Posterior vena cava (tissue), 2 donors: ENCODE measurements at regions not wholly inside any gene's neighbourhood (a gene's known extent, or its start where the extent isn't known, plus 50 kb on each side); places are given as distances from the start of the nearest gene placed in this dataset.

Experiments
- DNase-seq: peaks from one replicate; pipeline ENCODE4 v3.0.0-alpha.2; 2020; ENCODE audit warnings: low spot score
- intact Hi-C, 2 donors: fragments of 100-400 bp; cut with DNase I; formaldehyde crosslinking; loops; one replicate each; pipeline versions ENCODE4 v1.14.1 to v1.14.2; 2022 to 2023
- donor health status: DM: yes; HTN: yes; CAD: no.
- donor health status: DM: yes; HTN: yes; CAD: no.

- DNase-seq: no peak
- intact Hi-C loops: no loop called here
Measured at GRCh38 chr9:107154766-107155165, 128.3 kb upstream of the RAD23B start.

DNA sequence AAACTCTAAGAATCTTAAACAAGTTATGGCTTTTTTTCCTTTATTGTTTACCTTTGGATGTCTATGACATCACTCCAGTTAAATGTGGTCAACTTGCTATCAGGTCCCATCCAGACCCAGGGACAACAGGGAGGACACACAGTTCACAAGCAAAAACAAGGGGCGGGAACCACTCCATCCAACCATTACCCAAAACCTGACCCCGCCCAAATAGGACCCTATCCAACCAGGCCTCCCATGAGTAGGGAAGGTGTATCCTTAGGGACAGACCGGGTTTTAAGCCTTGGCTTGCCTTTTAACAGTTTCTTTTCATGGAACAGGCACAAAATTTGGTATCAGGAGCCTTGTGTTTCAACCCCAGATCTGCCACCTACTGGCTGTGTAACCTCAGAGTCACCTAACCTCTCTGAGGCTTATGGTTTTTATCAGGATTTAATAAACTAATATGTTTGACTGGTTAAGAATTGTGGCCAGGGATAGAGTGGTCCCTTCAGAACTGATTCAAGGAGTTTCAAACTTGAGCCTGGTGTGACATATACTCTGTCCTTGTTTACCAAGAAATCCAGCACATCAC lies 127.7 kb upstream of the RAD23B start:
- intact Hi-C loops: no loop called here
- DNase-seq: no peak

DNA sequence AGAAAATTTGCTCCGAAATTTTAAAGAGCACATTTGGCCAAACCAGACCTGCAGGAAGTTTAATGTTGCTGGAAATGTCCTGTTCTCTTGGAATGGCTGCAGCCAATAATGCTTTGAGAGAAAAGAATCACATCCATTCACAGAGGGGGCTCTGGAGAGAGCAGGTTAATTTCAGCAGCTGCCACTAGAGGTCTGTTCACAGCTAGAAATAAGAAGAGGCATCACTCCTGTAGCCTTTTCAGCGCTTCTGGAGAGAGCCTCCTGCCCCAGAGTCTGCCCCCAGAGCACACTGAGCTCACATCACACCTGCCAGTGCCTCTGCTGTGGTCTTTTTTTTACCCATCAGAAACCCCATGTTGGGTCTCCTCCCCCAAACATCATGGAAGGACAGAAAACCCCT lies 124.8 kb upstream of the RAD23B start:
- no peak for DNase-seq
- intact Hi-C loops: no loop called here

- intact Hi-C loops: no loop called here
- DNase-seq: no peak
Measured at GRCh38 chr9:107161338-107161737, 121.7 kb upstream of the RAD23B start.

DNA sequence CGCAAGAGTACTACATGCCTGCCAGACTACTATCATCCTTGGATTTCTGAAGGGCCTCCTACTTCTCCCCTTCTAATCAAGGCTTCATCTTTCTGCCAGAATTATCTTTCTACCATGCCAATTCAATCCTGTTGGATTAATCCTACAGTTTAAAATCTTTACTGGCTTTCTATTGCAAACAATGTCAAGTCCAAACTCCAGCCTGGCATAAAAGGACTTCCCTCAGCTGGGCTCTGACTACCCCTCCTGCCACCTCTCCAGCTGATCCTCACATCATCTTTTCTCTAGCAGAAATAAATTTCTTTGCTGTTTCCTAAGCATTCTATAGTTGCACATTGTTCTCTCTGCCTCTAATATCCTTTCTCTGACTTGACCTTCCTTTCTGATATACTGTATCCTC lies 119.7 kb upstream of the RAD23B start:
- intact Hi-C loops: no loop called here
- DNase-seq: no peak

DNA sequence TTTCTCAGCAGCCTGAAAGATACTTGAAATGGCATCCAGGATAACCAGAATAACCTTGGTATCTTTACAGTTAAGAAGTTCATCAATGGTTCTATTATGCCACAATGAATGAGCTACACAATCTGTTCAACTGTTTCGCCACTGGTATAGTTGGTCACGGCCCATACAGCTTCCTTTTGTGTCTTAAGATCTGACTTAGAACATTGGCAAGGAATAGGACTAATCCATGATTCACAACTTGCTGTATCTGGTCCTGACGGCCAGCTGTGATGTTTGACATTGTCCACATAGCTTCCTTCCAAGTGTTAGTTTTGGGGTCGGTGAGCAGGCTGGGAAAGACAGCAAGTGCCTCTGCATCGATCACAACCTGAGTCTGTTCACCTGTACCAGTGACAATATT lies 113.3 kb upstream of the RAD23B start:
- DNase-seq: no peak
- intact Hi-C loops: no loop called here

DNA sequence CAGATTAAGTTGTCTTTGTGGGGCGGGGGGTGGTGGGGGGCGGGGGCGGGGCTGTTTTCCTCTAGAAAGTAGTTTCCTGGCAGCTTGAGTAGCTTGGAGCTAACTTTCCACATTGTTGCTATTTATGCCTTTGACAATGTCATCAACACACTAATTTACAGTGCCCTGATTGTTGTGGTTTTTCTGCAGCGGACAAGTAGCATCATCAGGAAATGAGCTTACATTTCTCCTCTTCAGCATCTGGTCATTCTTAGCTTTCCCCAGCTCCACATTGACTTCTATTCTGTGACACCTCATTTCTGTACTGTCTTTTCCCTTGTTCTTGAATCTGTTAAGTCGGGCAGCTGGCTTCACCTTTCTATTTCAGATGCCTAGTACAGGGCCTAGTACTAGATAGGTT lies 112.3 kb upstream of the RAD23B start:
- intact Hi-C loops: no loop called here
- no peak for DNase-seq

DNA sequence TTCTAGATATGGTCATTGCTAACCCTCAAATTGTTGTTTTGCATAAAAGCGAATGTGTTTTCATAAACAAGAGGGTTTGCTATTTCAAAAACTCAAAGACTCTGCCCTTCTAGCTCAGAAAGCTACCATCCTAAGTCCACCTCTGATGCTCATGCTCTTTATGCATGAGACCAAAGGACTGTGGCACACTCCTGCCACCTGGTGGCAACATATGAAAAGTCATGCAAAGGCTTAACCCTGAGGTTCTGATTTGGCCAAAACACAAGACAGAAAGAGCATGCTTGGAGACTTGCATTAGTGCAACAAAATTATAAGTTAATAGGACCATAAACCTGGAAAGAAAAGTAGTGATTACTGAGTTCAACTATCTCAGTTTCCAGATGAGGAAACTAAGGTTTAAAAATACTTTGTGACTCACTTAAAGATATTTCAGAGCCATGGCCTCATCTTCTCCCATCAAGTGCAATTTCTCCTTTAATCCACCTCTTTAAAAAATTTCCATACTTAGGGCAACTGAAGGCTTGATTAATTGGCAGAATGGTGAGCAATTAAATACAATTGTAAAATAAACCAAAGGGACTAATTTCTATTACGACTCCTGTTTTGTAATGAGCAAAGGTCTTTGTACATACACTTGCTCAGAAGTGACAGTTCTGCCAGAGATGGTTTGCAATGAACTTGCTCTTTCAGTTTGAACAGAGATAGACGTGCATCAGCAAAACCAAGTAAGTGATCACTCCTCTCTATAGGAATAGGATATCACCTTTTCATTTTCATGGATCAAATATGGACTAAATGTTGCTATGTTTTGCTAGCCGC lies 110.7 kb upstream of the RAD23B start:
- intact Hi-C loops: no loop called here
- peak; percentile 91 for DNase-seq

DNA sequence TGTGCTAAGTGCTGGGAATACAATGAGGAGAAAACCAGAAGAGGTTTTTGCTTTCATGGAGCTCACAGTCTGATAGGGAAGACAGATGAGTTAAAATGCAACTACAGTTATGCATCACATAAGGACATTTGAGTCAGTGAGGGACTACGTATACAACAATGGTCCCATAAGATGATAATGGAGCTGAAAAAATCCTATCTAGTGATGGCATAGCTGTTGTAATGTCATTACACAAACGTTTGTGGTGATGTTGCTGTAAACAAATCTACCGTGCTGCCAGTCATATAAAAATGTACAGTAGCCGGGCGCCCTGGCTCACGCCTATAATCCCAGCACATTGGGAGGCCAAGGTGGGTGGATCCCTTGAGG lies 110.1 kb upstream of the RAD23B start:
- DNase-seq: no peak
- intact Hi-C loops: no loop called here

DNA sequence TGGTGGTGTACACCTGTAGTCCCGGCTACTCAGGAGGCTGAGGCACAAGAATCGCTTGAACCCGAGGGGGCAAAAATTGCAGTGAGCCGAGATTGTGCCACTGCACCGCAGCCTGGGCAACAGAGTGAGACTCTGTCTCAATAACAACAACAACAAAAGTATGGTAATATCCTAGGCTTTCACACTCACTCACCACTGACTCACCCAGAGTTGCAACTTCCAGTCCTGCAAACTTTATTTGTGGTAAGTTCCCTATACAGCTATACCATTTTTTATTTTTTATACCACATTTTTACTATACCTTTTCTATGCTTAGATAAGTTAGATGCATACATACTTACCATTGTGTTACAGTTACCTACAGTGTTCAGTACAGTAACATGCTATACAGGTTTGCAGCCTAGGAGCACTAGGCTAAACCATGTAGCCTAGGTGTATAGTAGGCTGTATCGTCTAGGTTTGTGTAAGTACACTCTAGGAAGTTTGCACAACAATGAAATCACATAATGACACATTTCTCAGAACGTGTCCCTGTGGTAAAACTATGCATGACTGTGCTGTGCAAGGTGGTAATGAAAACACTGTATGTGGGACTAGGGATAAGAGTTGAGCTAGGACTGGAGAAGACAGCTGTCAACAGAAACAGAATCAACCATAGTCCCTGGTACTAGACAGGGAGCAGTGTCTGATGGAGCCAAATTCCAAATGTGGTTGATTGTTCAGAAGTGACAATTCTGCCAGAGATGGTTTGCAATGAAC lies 109.5 kb upstream of the RAD23B start:
- no peak for DNase-seq

DNA sequence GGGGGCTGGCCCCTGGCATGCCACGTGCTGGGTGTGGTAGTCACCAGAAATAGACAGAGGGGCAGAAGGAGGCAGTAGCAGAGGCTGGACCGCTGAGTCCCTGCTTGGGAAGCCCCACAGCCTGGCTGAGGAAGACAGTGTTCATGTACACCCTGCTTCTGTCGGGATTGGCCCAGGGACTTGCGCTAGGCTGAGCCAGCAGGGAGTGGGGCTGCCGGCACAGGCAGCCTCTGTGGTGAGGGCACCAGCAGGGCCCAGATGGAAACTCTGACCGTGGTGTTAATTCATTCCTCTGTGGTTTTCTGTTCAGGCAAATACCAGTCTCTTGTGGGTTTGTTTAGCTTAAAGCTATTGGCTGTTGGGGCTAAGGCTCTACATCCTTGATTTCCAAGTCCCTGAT lies 108.6 kb upstream of the RAD23B start:
- intact Hi-C loops: no loop called here

More for the DNA sequence above, 109.5 kb upstream of the RAD23B start:
- intact Hi-C loops: no loop called here

GRCh38 chr9:107175041-107175440 lies 108.0 kb upstream of the RAD23B start:
- intact Hi-C loops: no loop called here
- DNase-seq: peak; percentile 79

More for the DNA sequence above, 108.6 kb upstream of the RAD23B start:
- DNase-seq: no peak

GRCh38 chr9:107175816-107176435 lies 107.2 kb upstream of the RAD23B start:
- DNase-seq: no peak
- intact Hi-C loops: no loop called here

GRCh38 chr9:107176436-107177151 lies 106.5 kb upstream of the RAD23B start:
- peak; percentile 76 for DNase-seq
- intact Hi-C loops: no loop called here

GRCh38 chr9:107177243-107177839 lies 105.7 kb upstream of the RAD23B start:
- no peak for DNase-seq
- intact Hi-C loops: no loop called here

DNA sequence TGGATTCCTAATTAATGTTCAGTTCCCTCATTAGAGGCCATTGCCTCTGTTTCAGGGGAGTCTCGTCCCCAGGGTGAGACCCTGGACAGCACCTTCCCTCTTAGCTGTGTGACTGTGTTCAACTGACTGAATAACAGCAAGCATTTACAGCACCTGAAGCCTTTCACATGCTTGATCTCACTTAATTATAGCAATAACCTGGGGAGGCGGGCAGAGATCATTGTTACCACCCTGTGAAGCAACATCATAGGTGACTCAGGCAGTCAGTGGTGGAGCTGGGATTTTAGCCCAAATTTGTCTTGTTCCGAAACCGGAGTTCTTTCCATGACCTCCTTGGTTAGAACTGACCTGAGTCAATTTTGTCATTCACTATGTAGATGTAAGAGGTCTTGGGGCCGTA lies 105.2 kb upstream of the RAD23B start:
- no peak for DNase-seq
- intact Hi-C loops: no loop called here

DNA sequence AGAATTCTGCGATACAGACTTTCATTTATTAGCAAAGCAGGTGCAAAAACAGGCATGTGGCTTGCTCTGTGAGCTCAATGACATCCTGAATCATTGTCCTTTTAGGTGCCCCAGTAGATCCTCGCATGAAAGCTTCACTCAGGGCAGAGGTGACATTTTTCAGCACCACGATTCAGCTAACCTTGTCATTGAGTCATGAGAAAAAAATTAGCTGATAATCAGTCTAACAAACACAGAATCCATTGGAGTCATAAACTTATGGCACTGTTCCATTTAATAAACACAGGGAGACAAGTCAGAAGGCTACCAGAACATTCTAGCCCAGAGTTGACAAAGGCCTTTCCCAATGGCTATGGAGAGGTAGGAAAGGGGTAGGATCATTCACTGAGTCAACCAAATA lies 104.8 kb upstream of the RAD23B start:
- intact Hi-C loops: no loop called here

GRCh38 chr9:107180206-107180605 lies 102.9 kb upstream of the RAD23B start:
- no peak for DNase-seq

More for the DNA sequence above, 104.8 kb upstream of the RAD23B start:
- no peak for DNase-seq

GRCh38 chr9:107183176-107183575 lies 99.9 kb upstream of the RAD23B start:
- DNase-seq: no peak
- intact Hi-C loops: no loop called here

More at GRCh38 chr9:107180206-107180605, 102.9 kb upstream of the RAD23B start:
- intact Hi-C loops: no loop called here
